ENCODE measurements at regions not wholly inside any gene's neighbourhood (a gene's known extent, or its start where the extent isn't known, plus 50 kb on each side); places are given as distances from the start of the nearest gene placed in this dataset.

- H3K14ac ChIP-seq (ENCODE audit: low read length) = no peak overlapping the region
- H3K27me3 ChIP-seq (ENCODE audit: insufficient read depth, low read length) = no peaks in the 10 kb centered on the region
- H3K4ac ChIP-seq (ENCODE audit: low read depth, low read length) = no peak overlapping the region
- H3K23ac ChIP-seq (ENCODE audit: low read length) = no peak overlapping the region
- H2BK120ac ChIP-seq (ENCODE audit: insufficient read depth, low read length, poor library complexity) = no peak overlapping the region
- no peak overlapping the region for H3K27ac ChIP-seq (ENCODE audit: low read depth, low read length)
- no peaks in the 10 kb centered on the region for H3K9me3 ChIP-seq (ENCODE audit: insufficient read depth, low read depth, low read length)
- H3K4me3 ChIP-seq (ENCODE audit: low read depth, low read length) = no peak overlapping the region
- H3K79me2 ChIP-seq (ENCODE audit: control insufficient read depth, insufficient read depth, low read length, poor library complexity) = no peaks in the 10 kb centered on the region
- no peak overlapping the region for H2AK5ac ChIP-seq (ENCODE audit: low read length)
- H4K12ac ChIP-seq (ENCODE audit: low read depth, low read length) = no peak overlapping the region
- H3K9ac ChIP-seq (ENCODE audit: low read length) = no peak overlapping the region
- no peak overlapping the region for H4K91ac ChIP-seq (ENCODE audit: low read depth, low read length)
- no peak overlapping the region for H2AFZ ChIP-seq (ENCODE audit: insufficient read depth, low read length, poor library complexity)
- no peak overlapping the region for H3K4me2 ChIP-seq (ENCODE audit: low read length)
- DNase-seq = peak; percentile 50 to 67
- no peak overlapping the region for H4K8ac ChIP-seq (ENCODE audit: low read depth, low read length)
- H3K4me1 ChIP-seq (ENCODE audit: control insufficient read depth in 1 of 2, insufficient read depth in 2 of 2, low read length in 2 of 2) = peaks cover 0 to 2% of the 10 kb centered on the region in 2 experiments
- H3K18ac ChIP-seq (ENCODE audit: low read length) = no peak overlapping the region
- H2BK12ac ChIP-seq (ENCODE audit: low read length) = no peak overlapping the region
- H3K36me3 ChIP-seq (ENCODE audit: control insufficient read depth in 1 of 2, insufficient read depth in 2 of 2, low read length in 2 of 2) = no peaks in the 10 kb centered on the region
- H2BK5ac ChIP-seq (ENCODE audit: low read depth, low read length, poor library complexity) = no peak overlapping the region
- H3K79me1 ChIP-seq (ENCODE audit: low read length) = peaks cover 2% of the 10 kb centered on the region
Observed at GRCh38 chr12:66905201-66905600, 226.3 kb upstream of the GRIP1 start.

GRCh38 chr12:66910366-66910974, 231.6 kb upstream of the GRIP1 start:
- H3K27me3 ChIP-seq (ENCODE audit: insufficient read depth, low read length) = no peaks in the 10 kb centered on the region
- no peak overlapping the region for H3K27ac ChIP-seq (ENCODE audit: low read depth, low read length)
- no peak overlapping the region for H2BK120ac ChIP-seq (ENCODE audit: insufficient read depth, low read length, poor library complexity)
- H3K4me3 ChIP-seq (ENCODE audit: low read depth, low read length) = no peak overlapping the region
- no CpG with 5 or more reads among the region's 7 CpGs for WGBS (ENCODE audit: extremely low coverage, insufficient coverage, insufficient read length)
- no peak overlapping the region for H3K9ac ChIP-seq (ENCODE audit: low read length)
- H3K79me1 ChIP-seq (ENCODE audit: low read length) = peaks cover 2% of the 10 kb centered on the region
- H4K8ac ChIP-seq (ENCODE audit: low read depth, low read length) = peak overlapping the region; percentile 19
- H3K14ac ChIP-seq (ENCODE audit: low read length) = no peak overlapping the region
- no peak overlapping the region for H4K12ac ChIP-seq (ENCODE audit: low read depth, low read length)
- H3K18ac ChIP-seq (ENCODE audit: low read length) = peak overlapping the region; percentile 53
- DNase-seq = peak in 1 of 2 donors; percentile 55
- H4K91ac ChIP-seq (ENCODE audit: low read depth, low read length) = no peak overlapping the region
- no peak overlapping the region for H3K4ac ChIP-seq (ENCODE audit: low read depth, low read length)
- H3K9me3 ChIP-seq (ENCODE audit: insufficient read depth, low read depth, low read length) = no peaks in the 10 kb centered on the region
- no peak overlapping the region for H3K4me2 ChIP-seq (ENCODE audit: low read length)
- H2AFZ ChIP-seq (ENCODE audit: insufficient read depth, low read length, poor library complexity) = no peak overlapping the region
- H3K79me2 ChIP-seq (ENCODE audit: control insufficient read depth, insufficient read depth, low read length, poor library complexity) = no peaks in the 10 kb centered on the region
- no peak overlapping the region for H3K23ac ChIP-seq (ENCODE audit: low read length)
- H2AK5ac ChIP-seq (ENCODE audit: low read length) = peak overlapping the region; percentile 37
- no peak overlapping the region for H2BK12ac ChIP-seq (ENCODE audit: low read length)
- peaks cover 0 to 3% of the 10 kb centered on the region in 2 experiments for H3K4me1 ChIP-seq (ENCODE audit: control insufficient read depth in 1 of 2, insufficient read depth in 2 of 2, low read length in 2 of 2)
- H2BK5ac ChIP-seq (ENCODE audit: low read depth, low read length, poor library complexity) = no peak overlapping the region
- H3K36me3 ChIP-seq (ENCODE audit: control insufficient read depth in 1 of 2, insufficient read depth in 2 of 2, low read length in 2 of 2) = no peaks in the 10 kb centered on the region

- Histone ChIP-seq H3K18ac (ENCODE audit: low read length) (peak overlapping the region; percentile 44), H3K79me2 (ENCODE audit: control insufficient read depth, insufficient read depth, low read length, poor library complexity) (no peaks in the 10 kb centered on the region), H3K27me3 (ENCODE audit: insufficient read depth, low read length) (no peaks in the 10 kb centered on the region), H3K4me3 (ENCODE audit: low read depth, low read length) (no peak overlapping the region), H2BK120ac (ENCODE audit: insufficient read depth, low read length, poor library complexity) (no peak overlapping the region), H3K9ac (ENCODE audit: low read length) (no peak overlapping the region), H2AFZ (ENCODE audit: insufficient read depth, low read length, poor library complexity) (no peak overlapping the region), H3K23ac (ENCODE audit: low read length) (no peak overlapping the region), H3K4ac (ENCODE audit: low read depth, low read length) (no peak overlapping the region), H4K8ac (ENCODE audit: low read depth, low read length) (no peak overlapping the region), H2AK5ac (ENCODE audit: low read length) (no peak overlapping the region), H3K9me3 (ENCODE audit: insufficient read depth, low read depth, low read length) (no peaks in the 10 kb centered on the region), H2BK12ac (ENCODE audit: low read length) (peak overlapping the region; percentile 38), H3K36me3 (ENCODE audit: control insufficient read depth in 1 of 2, insufficient read depth in 2 of 2, low read length in 2 of 2) (no peaks in the 10 kb centered on the region), H4K12ac (ENCODE audit: low read depth, low read length) (no peak overlapping the region), H3K79me1 (ENCODE audit: low read length) (peaks cover 7% of the 10 kb centered on the region), H3K4me2 (ENCODE audit: low read length) (no peak overlapping the region), H4K91ac (ENCODE audit: low read depth, low read length) (peak overlapping the region; percentile 0), H3K4me1 (ENCODE audit: control insufficient read depth in 1 of 2, insufficient read depth in 2 of 2, low read length in 2 of 2) (peaks cover 5 to 14% of the 10 kb centered on the region in 2 experiments), H3K27ac (ENCODE audit: low read depth, low read length) (peak overlapping the region; percentile 38), H2BK5ac (ENCODE audit: low read depth, low read length, poor library complexity) (peak overlapping the region; percentile 7), H3K14ac (ENCODE audit: low read length) (no peak overlapping the region)
- DNase-seq = no peak
- no CpG with 5 or more reads among the region's 6 CpGs for WGBS (ENCODE audit: extremely low coverage, insufficient coverage, insufficient read length)
Observed at GRCh38 chr12:66915306-66915904, 236.5 kb upstream of the GRIP1 start.

GRCh38 chr12:66916189-66916588, 237.3 kb upstream of the GRIP1 start:
- H2BK12ac ChIP-seq (ENCODE audit: low read length) = no peak overlapping the region
- no peaks in the 10 kb centered on the region for H3K27me3 ChIP-seq (ENCODE audit: insufficient read depth, low read length)
- H4K91ac ChIP-seq (ENCODE audit: low read depth, low read length) = no peak overlapping the region
- H3K27ac ChIP-seq (ENCODE audit: low read depth, low read length) = no peak overlapping the region
- no peaks in the 10 kb centered on the region for H3K36me3 ChIP-seq (ENCODE audit: control insufficient read depth in 1 of 2, insufficient read depth in 2 of 2, low read length in 2 of 2)
- H4K12ac ChIP-seq (ENCODE audit: low read depth, low read length) = no peak overlapping the region
- DNase-seq = peak; percentile 63 to 73
- no peak overlapping the region for H2BK5ac ChIP-seq (ENCODE audit: low read depth, low read length, poor library complexity)
- H3K9ac ChIP-seq (ENCODE audit: low read length) = no peak overlapping the region
- H2BK120ac ChIP-seq (ENCODE audit: insufficient read depth, low read length, poor library complexity) = no peak overlapping the region
- no peak overlapping the region for H3K23ac ChIP-seq (ENCODE audit: low read length)
- H3K4me1 ChIP-seq (ENCODE audit: control insufficient read depth in 1 of 2, insufficient read depth in 2 of 2, low read length in 2 of 2) = peaks cover 10 to 19% of the 10 kb centered on the region in 2 experiments
- H3K18ac ChIP-seq (ENCODE audit: low read length) = no peak overlapping the region
- no peak overlapping the region for H2AFZ ChIP-seq (ENCODE audit: insufficient read depth, low read length, poor library complexity)
- no peak overlapping the region for H2AK5ac ChIP-seq (ENCODE audit: low read length)
- no peak overlapping the region for H4K8ac ChIP-seq (ENCODE audit: low read depth, low read length)
- H3K4me2 ChIP-seq (ENCODE audit: low read length) = no peak overlapping the region
- H3K4me3 ChIP-seq (ENCODE audit: low read depth, low read length) = no peak overlapping the region
- H3K14ac ChIP-seq (ENCODE audit: low read length) = no peak overlapping the region
- H3K4ac ChIP-seq (ENCODE audit: low read depth, low read length) = no peak overlapping the region
- WGBS (ENCODE audit: extremely low coverage, insufficient coverage, insufficient read length) = no CpG with 5 or more reads among the region's 3 CpGs
- H3K79me1 ChIP-seq (ENCODE audit: low read length) = peaks cover 7% of the 10 kb centered on the region
- H3K9me3 ChIP-seq (ENCODE audit: insufficient read depth, low read depth, low read length) = no peaks in the 10 kb centered on the region
- H3K79me2 ChIP-seq (ENCODE audit: control insufficient read depth, insufficient read depth, low read length, poor library complexity) = no peaks in the 10 kb centered on the region
